T-helper 1 cell (primary cell): ENCODE measurements at regions not wholly inside any gene's neighbourhood (a gene's known extent, or its start where the extent isn't known, plus 50 kb on each side); places are given as distances from the start of the nearest gene placed in this dataset.
"Not testable (repeated sequence)": the region's sequence is repeated elsewhere in the genome, so short reads cannot be mapped to it uniquely, and the experiment has no call there.

Experiments
- DNase-seq, 5 donors: peaks; one replicate each; pipeline ENCODE4 v3.0.0-alpha.2; 2012 to 2020

DNA sequence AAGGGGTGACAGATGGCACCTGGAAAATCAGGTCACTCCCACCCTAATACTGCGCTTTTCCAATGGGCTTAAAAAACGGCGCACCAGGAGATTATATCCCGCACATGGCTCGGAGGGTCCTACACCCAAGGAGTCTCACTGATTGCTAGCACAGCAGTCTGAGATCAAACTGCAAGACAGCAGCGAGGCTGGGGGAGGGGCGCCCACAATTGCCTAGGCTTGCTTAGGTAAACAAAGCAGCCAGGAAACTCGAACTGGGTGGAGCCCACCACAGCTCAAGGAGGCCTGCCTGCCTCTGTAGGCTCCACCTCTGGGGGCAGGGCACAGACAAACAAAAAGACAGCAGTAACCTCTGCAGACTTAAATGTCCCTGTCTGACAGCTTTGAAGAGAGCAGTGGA lies 205.7 kb upstream of the HTR1E start:
- DNase-seq, result not testable (repeated sequence)

DNA sequence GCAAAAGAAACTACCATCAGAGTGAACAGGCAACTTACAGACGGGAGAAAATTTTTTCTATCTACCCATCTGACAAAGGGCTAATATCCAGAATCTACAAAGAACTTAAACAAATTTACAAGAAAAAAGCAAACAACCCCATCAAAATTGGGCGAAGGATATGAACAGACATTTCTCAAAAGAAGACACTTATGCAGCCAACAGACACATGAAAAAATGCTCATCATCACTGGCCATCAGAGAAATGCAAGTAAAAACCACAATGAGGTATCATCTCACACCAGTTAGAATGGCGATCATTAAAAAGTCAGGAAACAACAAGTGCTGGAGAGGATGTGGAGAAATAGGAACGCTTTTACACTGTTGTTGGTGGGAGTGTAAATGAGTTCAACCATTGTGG lies 206.6 kb upstream of the HTR1E start:
- DNase-seq, result not testable (repeated sequence)

DNA sequence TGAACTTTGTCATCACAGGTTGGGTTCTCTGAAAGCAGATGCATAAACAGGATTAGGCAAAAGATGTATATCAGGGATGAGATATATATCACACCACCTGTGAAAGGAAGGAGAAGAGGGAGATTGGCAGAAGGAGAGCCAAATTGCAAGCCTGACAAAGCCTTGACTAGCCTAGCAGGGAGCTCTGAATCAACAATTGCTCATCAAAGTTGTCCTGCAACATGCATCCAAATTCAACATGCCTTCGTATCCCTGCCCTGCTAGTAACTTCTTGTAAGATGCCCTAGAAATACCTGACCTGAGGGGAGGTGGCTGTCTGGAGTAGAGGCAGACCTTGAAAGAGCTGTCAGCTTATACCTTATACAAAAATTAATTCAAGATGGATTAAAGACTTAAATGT lies 207.1 kb upstream of the HTR1E start:
- no peak for DNase-seq

DNA sequence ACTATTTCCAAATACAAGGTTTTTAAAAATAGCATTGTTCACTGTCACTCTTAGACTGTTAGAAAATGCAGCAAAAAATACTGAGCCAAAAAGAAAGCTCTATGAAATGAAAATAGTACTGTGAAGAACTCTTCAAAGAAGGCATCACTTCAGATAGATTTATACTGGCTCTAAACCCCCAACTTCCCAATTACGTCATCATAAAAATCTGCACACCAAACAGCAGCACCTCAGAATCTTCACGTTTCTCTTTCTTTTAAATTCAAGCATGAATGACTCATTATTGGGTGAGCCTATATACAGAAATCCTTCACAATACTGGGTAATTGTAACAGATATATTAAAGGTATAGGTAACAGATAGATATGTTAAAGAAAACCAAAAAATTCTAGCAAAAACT lies 208.4 kb upstream of the HTR1E start:
- no peak for DNase-seq

DNA sequence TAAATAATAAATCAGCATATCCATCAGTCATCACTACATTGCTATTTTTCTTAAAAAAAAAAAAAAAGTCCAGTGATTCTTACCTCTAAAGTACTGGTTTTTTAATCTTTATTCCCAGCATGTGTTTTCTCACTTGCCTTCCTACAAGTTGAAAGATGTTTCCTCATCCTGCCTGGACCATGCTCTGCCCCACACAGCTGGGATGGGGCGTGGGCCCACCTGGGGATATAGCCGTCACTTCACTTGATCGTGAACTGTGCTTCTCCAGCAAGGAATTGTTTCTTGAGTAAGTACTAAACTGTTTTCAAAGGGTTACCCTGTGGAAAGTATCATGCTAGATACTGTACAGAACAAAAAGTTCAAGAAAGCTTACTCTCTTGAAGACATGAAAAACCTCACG lies 212.6 kb upstream of the HTR1E start:
- DNase-seq, result no peak

DNA sequence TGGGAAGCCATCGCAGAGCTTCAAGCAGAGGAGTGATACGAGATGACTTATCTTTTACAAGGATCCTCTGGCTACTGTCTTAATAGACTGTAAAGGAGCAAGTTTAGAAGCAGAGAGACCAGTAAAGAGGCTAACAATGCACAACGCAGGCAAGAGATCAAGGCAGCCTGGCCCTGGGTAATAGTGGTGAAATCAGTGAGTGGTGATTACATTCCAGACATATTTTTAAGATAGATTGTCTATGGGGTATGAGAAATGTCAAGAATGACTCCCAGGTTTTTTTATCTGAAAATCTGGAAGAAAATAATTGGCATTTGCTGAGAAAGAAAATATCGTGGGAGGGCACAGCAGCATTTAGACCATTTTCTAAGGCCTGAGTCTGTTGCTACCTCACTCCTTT lies 213.6 kb upstream of the HTR1E start:
- DNase-seq, result no peak

DNA sequence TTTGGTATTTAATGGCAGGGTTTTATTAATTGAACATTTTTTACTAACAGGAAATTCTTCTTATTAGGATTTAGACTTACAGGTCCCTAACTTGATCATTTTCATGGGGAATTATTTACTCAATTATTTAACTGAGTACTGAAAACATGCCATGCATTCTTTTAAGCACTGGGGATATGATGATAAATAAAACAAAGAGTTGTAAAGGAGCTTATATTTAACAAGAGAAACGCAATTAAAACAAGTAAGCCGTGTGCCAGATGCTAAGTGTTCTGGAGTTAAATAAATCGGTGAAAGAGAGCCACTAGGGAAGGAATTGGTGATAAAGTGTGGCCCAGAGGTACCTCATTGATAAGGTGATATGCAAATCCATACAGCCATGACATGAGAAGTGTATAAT lies 214.2 kb upstream of the HTR1E start:
- no peak for DNase-seq

DNA sequence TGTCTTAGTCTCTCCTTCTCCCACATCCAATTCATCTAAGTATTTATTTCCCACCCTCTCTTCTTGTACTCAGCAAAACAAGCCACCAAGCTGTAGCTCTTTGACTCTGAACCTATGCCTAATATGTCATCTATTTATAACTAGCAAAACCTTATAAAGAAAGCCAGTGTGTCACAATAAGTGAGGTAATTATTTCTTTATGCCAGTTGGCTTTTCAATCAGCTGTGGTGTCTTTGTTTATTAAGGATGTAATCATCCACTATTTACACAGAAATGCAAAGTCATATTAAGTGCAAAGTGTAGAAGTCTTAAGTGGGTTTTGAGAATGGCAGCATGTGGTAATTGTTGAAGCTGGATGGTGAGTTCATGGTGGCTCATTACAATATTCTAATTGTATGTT lies 215.2 kb upstream of the HTR1E start:
- no peak for DNase-seq

DNA sequence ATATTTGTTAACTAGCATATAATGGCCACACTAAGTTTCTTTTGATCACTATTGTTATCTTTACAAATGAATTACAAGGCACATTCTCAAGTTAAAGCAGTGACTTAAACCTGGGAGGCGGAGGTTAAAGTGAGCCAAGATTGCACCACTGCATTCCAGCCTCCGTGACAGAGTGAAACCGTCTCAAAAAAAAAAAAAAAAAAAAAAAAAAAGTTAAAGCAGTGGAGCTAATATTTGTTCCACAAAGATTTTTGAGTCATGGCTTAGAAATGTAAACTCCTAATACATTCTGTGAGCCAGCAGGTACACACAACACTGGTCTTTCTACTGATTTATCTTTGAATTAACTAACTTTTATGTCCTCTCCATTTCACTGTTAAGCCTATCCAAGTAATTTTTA lies 221.7 kb upstream of the HTR1E start:
- no peak for DNase-seq

DNA sequence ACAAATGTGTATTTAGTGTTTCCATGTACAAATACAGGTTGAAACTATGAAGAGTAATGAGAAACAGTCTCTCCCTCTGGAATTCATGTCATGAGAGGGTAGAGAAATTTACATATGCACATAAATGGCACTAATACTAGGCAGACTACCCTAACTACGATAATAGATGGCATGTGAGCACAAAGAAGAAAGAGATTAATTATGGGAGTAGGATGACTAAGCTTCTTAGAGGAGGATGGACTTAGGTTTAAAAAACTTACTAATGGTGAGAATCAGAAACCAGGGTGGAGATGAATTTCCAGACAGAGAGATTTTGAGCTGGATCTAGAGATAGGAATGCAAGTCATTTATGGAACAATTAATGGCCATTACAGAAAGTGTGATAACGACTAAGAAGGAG lies 225.3 kb upstream of the HTR1E start:
- no peak for DNase-seq

DNA sequence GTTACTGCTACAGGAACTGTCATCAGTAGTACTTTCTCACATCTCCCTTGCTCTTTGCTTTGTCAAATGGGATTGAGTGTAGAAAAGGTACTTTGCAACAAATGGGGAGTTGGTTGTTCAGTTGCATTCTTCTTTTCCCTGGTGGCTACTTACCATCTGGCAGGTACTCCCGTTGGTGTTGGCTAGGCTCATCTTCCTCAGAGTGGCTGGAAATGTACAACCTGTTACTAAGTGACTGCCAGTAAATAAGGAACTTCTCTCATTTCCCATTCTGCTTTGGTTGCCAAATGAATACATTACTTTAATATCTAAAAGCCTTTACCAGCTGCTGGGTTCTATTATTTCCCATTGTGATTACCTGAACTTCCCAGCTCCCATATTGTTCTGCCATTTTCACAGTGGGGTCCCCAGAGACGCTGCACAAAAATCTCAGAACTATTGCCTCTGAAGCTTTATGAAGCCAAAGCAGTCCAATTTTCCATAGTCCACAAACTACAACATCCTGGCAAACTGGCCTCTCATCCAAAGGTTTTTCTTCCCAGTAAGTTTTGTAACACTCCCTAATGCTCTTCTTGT lies 229.7 kb upstream of the HTR1E start:
- DNase-seq, result no peak

DNA sequence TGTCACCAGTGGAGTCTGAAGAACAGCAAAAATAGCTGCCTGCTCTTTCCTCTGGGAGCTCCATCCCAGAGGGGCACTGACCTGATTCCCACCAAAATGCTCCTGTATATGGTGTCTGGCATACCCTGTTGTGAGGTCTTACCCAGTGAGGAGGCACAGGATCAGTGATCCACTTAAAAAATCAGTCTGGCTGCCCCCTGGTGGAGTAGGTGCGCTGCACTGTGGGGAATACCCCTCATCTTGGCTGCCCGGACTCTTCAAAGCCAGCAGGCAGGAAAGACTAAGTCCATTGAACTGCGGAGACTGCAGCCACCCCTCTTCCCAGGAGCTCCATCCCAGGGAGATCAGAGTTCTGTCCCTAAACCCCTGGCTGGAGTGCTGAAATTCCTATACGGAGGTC lies 230.9 kb upstream of the HTR1E start:
- DNase-seq, result no peak

DNA sequence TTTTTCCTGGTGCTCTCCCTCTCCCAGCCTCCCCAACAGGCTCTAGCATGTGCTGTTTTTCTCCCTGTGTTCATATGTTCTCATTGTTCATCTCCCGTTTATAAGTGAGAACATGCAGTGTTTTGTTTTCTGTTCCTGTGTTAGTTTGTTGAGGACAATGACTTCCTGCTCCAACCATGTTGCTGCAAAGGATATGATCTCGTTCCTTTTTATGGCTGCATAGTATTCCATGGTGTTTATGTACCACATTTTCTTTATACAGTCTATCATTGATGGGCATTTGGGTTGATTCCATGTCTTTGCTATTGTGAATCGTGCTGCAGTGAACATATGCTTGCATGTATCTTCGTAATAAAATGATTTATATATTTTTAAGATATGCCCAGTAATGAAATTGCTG lies 236.1 kb upstream of the HTR1E start:
- not testable (repeated sequence) for DNase-seq

DNA sequence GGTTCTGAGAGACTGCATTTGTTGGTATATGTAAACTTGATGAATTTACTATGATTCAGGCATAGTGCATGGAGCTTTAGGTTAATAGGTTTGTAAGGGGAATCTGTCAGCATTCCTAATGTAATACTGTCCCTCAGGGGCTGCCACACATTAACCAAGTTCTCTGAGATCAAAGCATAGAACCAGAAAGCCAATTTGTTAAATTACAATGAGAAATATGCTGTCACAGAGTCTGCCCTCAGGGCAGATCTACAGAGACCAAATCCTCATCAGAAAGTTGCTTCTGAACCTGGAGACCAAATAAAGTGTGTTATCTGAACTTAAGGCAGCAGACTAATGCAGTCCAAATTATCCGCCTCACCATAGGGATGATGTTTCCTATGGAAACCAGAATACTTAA lies 250.8 kb upstream of the HTR1E start:
- DNase-seq, result no peak

DNA sequence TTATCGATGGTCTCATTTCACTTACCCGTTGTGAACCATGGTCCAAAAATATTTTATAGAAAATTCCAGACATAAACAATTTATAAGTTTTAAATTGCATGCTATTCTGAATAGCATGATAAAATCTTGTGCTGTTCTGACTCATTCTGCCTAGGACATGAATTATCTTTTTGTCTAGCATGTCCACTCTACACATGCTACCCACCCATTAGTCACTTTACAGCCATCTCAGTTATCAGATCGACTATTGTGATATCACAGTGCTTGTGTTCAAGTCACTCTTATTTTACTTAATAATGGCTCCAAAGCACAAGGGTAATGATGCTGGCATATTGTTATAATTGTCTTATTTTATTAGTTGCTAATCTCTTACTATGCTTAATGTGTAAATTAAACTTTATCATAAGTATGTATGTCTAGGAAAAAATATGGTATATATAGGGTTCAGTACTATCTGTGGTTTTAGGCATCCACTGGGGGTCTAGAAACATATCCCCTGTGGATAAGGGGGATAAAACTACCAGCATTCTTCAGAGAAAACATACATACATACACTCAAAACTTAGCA lies 252.0 kb upstream of the HTR1E start:
- DNase-seq, result no peak

DNA sequence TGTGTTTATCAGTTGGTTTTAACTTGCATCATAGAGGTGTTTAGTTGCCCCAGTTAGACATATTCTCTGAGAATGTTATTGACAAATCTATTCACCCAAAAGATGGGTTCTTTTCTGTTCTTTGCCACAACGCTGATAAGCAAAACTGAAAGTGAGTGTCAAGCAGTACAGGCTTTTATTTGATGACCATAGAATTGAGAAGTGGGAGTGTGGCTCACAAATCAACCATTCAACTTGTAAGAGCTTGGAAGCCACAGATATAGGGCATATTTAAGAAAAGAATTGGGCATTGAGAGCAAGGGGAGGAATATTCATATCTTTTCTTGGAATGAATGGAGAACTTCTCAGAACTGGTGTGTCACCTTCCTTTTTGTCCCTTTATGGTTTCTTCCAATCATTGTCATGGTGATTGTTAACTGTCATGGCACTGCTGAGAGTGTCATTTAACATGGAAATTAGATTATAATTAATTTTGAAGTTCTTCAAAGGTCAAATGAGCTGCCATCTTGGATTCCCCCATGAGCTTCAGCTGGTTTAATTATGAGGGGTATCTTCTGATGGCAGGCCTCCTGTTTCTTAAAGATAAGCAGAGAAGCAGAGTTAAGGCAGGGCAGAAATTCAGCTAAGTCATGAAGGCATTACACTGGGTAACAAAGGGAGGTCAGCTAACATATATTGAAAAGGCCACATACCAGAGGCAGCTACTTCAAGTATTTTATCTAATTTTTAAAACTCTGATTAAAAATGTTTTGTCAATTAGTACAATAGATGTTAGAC lies 254.0 kb upstream of the HTR1E start:
- no peak for DNase-seq

DNA sequence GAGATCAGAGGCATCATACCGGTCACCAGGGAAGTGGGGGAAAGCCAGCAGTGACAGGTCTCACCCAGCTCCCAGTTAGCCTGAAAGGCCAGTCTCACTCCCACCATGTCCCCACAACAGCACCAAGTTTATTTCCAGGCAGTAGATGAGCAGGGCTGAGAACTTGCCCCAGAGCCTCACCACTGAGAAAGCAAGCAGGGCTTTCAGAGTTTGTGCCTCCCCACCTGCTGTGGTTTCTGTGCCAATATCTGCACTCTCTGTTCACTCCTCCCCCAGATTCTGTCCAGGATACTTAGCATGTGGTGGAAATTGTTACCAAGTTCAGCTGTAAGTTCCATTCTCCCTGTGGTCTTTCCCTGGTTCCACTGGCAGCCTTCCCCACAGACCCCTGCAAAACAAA lies 255.0 kb upstream of the HTR1E start:
- no peak for DNase-seq

DNA sequence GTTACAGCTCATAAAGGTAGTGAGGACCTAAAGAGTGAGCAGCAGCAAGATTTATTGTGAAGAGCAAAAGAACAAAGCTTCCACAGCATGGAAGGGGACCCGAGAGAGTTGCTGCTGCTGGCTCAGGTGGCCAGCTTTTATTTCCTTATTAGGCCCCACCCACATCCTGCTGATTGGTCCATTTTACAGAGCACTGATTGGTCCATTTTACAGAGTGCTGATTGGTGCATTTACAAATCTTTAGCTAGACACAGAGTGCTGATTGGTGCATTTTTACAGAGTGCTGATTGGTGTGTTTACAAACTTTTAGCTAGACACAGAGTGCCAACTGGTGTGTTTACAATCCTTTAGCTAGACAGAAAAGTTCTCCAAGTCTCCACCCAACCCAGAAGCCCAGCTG lies 256.2 kb upstream of the HTR1E start:
- not testable (repeated sequence) for DNase-seq

DNA sequence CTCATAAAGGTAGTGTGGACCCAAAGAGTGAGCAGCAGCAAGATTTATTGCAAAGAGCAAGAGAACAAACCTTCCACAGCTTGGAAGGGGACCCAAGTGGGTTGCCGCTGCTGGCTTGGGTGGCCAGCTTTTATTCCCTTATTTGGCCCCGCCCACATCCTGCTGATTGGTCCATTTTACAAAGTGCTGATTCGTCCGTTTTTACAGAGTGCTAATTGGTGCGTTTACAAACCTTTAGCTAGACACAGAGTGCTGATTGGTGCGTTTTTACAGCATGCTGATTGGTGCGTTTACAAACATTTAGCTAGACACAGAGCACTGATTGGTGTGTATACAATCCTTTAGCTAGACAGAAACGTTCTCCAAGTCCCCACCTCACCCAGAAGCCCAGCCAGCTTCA lies 265.2 kb upstream of the HTR1E start:
- DNase-seq, result not testable (repeated sequence)

DNA sequence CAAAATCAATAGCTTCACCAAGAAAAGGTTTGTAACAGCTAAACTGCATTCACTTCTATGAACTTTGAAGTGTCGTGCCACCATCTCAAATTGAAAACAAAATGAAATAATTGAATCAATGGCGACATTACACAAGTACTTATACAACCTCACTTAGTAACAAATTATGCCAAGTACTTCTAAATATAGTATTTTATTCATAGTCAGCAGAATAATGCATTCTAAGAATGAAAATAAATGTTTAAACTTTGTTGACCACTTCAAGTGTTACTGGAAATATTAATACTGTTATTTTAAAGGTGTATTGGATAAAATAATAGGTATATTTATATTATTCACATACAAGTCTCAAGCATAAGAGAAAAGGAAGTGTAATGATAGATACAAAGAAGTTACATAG lies 280.1 kb upstream of the HTR1E start:
- no peak for DNase-seq

DNA sequence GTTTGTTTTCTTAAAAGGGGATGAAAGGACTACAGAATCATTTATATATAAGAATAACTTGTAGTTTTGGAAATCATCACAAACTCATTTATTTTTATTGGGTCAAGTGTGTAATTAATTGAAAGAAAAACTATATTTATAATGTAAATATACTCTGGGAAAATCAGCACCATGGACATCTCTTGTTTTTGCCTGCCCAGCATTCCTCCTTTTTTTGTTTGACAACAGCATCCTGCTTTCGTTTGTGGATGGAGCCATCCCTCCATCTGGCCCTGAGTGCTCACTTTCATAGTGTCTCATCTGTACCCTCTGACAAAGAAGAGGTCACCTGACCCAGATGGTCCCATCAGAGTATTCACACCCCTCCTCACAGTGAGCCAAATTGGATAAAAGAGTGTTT lies 308.2 kb upstream of the HTR1E start:
- no peak for DNase-seq

DNA sequence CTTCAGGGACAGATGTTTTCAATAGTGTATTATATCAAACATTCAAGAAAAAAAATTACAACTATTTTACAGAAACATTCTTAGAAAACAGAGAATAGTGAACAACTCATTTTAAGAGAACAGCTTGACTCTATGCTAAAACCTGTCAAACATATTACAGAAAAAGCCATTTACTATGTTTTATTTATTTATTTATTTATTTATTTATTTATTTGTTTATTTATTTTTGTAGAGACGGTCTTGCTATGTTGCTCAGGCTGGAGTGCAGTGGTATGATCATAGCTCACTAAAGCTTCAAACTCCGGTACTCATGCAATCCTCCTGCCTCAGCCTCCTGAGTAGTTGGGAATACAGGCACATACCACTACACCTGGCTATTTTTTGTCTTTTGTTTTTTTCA lies 317.9 kb upstream of the HTR1E start:
- no peak for DNase-seq

DNA sequence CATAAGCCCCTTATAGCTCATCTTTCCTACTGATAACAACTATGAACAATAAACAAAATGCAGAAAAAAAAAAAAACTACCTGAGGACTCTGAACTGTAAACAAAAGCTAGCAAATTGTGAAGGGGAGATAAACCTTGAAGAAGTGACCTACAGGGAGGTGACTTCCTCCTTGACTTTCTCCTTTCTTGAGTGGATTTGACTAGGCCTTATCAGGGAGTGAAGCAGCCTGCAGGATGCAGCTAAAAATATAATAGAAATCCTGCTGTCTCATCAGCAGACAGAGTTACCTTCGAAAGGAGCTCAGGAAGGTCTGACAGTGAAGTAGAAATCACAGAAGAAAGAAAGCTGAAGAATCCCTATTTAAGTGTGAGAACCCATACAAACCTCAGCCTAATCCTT lies 322.0 kb upstream of the HTR1E start:
- DNase-seq, result no peak

DNA sequence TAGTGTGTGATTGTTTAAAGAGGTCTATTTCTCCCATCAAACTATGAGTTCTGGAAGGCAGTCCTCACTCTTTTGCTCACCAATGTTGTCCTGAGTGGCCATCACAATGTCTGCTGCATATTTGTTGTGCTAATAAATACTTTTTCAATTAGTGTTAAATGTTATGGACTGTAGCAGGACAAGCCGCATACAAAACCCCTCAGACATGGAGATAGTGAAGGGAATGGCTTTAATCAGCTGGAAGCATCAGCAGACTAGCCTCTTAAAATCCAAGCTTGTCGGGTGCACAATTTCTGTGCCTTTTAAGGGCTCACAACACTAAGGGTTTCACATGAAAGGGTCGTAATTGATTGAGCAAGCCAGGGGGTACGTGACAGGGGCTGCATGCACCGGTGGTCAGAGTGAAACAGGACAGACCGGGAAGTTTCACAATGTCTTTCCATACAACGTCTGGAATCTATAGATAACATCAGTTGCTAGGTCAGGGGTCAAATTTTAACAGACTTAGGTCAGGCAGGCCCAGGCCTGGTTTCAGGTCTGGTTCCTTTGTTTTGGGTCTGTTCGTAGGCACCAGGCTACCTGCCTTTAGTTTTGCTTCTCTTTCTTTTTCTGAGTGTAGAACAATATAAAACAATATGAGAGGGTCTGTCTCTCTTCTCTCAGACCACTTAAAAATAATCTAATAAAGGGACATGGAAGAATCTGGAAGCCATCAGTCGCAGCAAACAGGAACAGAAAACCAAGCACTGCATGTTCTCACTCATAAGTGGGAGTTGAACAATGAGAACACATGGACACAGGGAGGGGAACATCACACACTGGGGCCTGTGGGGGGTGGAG lies 327.6 kb upstream of the HTR1E start:
- DNase-seq, result no peak
